Activated CD4-positive, CD25-positive, alpha-beta regulatory T cell (primary cell): ENCODE measurements at regions not wholly inside any gene's neighbourhood (a gene's known extent, or its start where the extent isn't known, plus 50 kb on each side); places are given as distances from the start of the nearest gene placed in this dataset.
"Not testable (repeated sequence)": the region's sequence is repeated elsewhere in the genome, so short reads cannot be mapped to it uniquely, and the experiment has no call there.

ENCODE experiments used
- DNase-seq, 4 experiments: peaks; one replicate each; lab custom pipeline; 2025; lab: John Stamatoyannopoulos, UW

- not testable (repeated sequence) for DNase-seq
Observed at GRCh38 chr5:62230876-62231388, 75.1 kb upstream of the KIF2A start.

- no peak for DNase-seq
Observed at GRCh38 chr5:62231576-62231975, 74.4 kb upstream of the KIF2A start.

- DNase-seq = not testable (repeated sequence)
Observed at GRCh38 chr5:62232218-62232617, 73.8 kb upstream of the KIF2A start.

GRCh38 chr5:62233083-62234046, 72.6 kb upstream of the KIF2A start:
- DNase-seq = not testable (repeated sequence)

- not testable (repeated sequence) for DNase-seq
Observed at GRCh38 chr5:62236593-62236992, 69.4 kb upstream of the KIF2A start.

GRCh38 chr5:62237944-62238343, 68.1 kb upstream of the KIF2A start:
- DNase-seq = not testable (repeated sequence)

GRCh38 chr5:62238584-62238983, 67.4 kb upstream of the KIF2A start:
- DNase-seq = not testable (repeated sequence)

- DNase-seq = not testable (repeated sequence)
Observed at GRCh38 chr5:62240494-62240893, 65.5 kb upstream of the KIF2A start.

GRCh38 chr5:62242000-62242399, 64.0 kb upstream of the KIF2A start:
- DNase-seq = not testable (repeated sequence)

GRCh38 chr5:62243046-62243445, 63.0 kb upstream of the KIF2A start:
- not testable (repeated sequence) for DNase-seq

GRCh38 chr5:62248192-62248591, 57.8 kb upstream of the KIF2A start:
- not testable (repeated sequence) for DNase-seq

GRCh38 chr5:62250085-62250484, 55.9 kb upstream of the KIF2A start:
- not testable (repeated sequence) for DNase-seq

- not testable (repeated sequence) for DNase-seq
Observed at GRCh38 chr5:62250919-62251318, 55.1 kb upstream of the KIF2A start.

- not testable (repeated sequence) for DNase-seq
Observed at GRCh38 chr5:62252519-62252918, 53.5 kb upstream of the KIF2A start.

- not testable (repeated sequence) for DNase-seq
Observed at GRCh38 chr5:62255551-62255950, 50.5 kb upstream of the KIF2A start.

- DNase-seq = no peak
Observed at GRCh38 chr5:62256161-62257019, 49.6 kb upstream of the KIF2A start.
